ENCODE measurements at regions not wholly inside any gene's neighbourhood (a gene's known extent, or its start where the extent isn't known, plus 50 kb on each side); places are given as distances from the start of the nearest gene placed in this dataset.
"Not testable (repeated sequence)": the region's sequence is repeated elsewhere in the genome, so short reads cannot be mapped to it uniquely, and the experiment has no call there.

DNA sequence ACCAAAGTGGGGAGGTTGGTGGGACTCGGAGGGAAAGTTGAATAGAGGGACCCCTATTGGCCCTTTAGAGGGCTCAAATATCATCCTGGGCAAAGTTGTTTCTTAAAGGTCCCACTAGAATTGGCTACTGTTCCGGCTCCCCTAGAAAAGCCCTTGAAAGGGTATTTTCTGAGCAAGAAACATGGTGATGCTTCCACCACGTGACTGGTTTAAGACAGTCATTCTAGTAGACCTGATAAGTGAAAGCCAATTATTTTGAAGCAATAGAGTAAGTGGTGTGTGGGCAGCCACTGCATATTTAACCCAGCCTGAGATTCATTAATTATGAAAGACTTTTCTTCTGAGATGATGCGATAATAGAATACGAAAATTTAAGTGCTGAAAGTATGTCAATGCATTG lies 253.3 kb downstream of the BCL2L11 start:
- H3K4me1 Mint-ChIP-seq; H3K36me3 ChIP-seq (replicated peaks in 1 of 2; ENCODE audit: control extremely low read depth in 1 of 2, control insufficient read depth in 1 of 2, extremely low read depth in 1 of 2, insufficient read depth in 2 of 2, low read length in 1 of 2); H3K4me2 ChIP-seq (replicated peaks; ENCODE audit: low read depth, low read length, poor library complexity, severe bottlenecking); H3K27me3 Mint-ChIP-seq; H3K4me1 ChIP-seq (ENCODE audit: control insufficient read depth in 2 of 2, insufficient read depth in 2 of 2, low read length in 2 of 2); H3K4me3 Mint-ChIP-seq; H3K4me3 ChIP-seq (ENCODE audit: control extremely low read depth in 1 of 5, extremely low read depth in 1 of 5, insufficient read depth in 1 of 5, low read depth in 2 of 5, low read length in 4 of 5); H3K27ac ChIP-seq (ENCODE audit: low read length in 2 of 2); H4K20me1 ChIP-seq (ENCODE audit: control insufficient read depth, insufficient read depth, low read length, poor library complexity, severe bottlenecking); ATAC-seq (ENCODE audit: low read depth); POLR2A ChIA-PET; H3K27ac Mint-ChIP-seq; intact Hi-C loops (cut with micrococcal nuclease); DNase-seq; H3K9me3 Mint-ChIP-seq (ENCODE audit: insufficient read depth); H3K79me2 ChIP-seq (ENCODE audit: control insufficient read depth, insufficient read depth, low read length); H2AFZ ChIP-seq (ENCODE audit: insufficient read depth, low read depth, low read length, poor library complexity, severe bottlenecking); H3K9ac ChIP-seq (ENCODE audit: low read length); H3K27me3 ChIP-seq (replicated peaks in 1 of 4; ENCODE audit: control extremely low read depth in 1 of 4, control insufficient read depth in 3 of 4, insufficient read depth in 4 of 4, low read length in 3 of 4); H3K9me3 ChIP-seq (ENCODE audit: control extremely low read depth in 1 of 3, control insufficient read depth in 2 of 3, insufficient read depth in 1 of 3, low read length in 2 of 3); CTCF ChIA-PET: not testable (repeated sequence)
- WGBS (ENCODE audit: insufficient coverage): no CpG with 5 or more reads among the region's 5 CpGs

DNA sequence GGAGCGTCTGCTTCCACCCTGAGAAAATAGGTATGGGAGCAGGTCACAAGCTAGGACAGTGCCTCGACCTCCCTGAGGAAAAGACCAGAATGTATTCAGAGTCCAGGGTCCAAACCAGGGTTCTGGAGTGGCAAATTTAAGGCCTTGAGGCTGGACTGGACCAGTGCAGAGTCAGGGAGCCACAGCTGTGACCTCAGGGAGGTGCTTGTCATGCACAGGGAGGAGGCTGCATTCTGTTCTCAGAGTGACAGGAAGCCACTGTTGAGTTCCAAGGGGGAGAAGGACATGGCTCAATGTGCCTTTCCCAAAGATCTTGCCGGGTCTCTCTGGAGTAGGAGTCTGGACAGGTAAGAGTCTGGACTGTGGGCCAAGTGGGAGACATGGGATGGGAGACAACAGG lies 254.0 kb downstream of the BCL2L11 start:
- H3K27me3 Mint-ChIP-seq; H2AFZ ChIP-seq (ENCODE audit: insufficient read depth, low read depth, low read length, poor library complexity, severe bottlenecking); H3K27ac ChIP-seq (ENCODE audit: low read length in 2 of 2); ATAC-seq (ENCODE audit: low read depth); H3K9me3 ChIP-seq (ENCODE audit: control extremely low read depth in 1 of 3, control insufficient read depth in 2 of 3, insufficient read depth in 1 of 3, low read length in 2 of 3); intact Hi-C loops (cut with micrococcal nuclease); H3K4me2 ChIP-seq (replicated peaks; ENCODE audit: low read depth, low read length, poor library complexity, severe bottlenecking); POLR2A ChIA-PET; H3K4me3 ChIP-seq (ENCODE audit: control extremely low read depth in 1 of 5, extremely low read depth in 1 of 5, insufficient read depth in 1 of 5, low read depth in 2 of 5, low read length in 4 of 5); H3K4me3 Mint-ChIP-seq; H3K79me2 ChIP-seq (ENCODE audit: control insufficient read depth, insufficient read depth, low read length); DNase-seq; H3K4me1 Mint-ChIP-seq; H3K27ac Mint-ChIP-seq; CTCF ChIA-PET; H3K36me3 ChIP-seq (replicated peaks in 1 of 2; ENCODE audit: control extremely low read depth in 1 of 2, control insufficient read depth in 1 of 2, extremely low read depth in 1 of 2, insufficient read depth in 2 of 2, low read length in 1 of 2); H3K27me3 ChIP-seq (replicated peaks in 1 of 4; ENCODE audit: control extremely low read depth in 1 of 4, control insufficient read depth in 3 of 4, insufficient read depth in 4 of 4, low read length in 3 of 4); H4K20me1 ChIP-seq (ENCODE audit: control insufficient read depth, insufficient read depth, low read length, poor library complexity, severe bottlenecking); H3K9ac ChIP-seq (ENCODE audit: low read length); H3K9me3 Mint-ChIP-seq (ENCODE audit: insufficient read depth); H3K4me1 ChIP-seq (ENCODE audit: control insufficient read depth in 2 of 2, insufficient read depth in 2 of 2, low read length in 2 of 2): not testable (repeated sequence)
- WGBS (ENCODE audit: insufficient coverage): no CpG with 5 or more reads among the region's 3 CpGs

DNA sequence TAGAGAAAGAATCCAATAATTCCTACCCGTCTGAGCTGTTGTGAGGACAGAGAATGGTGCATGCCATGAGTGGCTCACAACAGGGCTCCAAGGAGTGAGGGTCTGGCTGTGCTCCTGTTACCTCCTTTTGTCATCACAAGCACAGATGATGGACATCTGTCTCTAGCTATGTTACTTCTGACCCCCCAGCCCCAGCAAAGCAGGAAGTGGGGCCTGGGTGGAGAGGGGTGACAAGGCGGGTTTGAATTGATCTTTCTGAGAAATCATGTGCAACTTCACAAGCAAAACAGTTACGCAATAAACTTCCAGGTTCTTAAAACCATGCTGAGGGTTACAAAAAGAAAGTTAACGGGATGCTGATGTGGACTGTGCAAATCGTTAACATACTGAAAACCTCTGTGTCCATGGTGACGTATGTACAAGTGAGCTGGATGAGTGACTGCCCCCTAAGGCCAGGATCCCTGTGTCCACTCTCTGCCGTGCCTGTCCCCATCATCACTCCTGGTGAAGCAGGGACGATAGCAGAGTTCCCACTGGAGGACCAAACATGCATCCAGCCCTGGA lies 254.7 kb downstream of the BCL2L11 start:
- H3K36me3 ChIP-seq (replicated peaks in 1 of 2; ENCODE audit: control extremely low read depth in 1 of 2, control insufficient read depth in 1 of 2, extremely low read depth in 1 of 2, insufficient read depth in 2 of 2, low read length in 1 of 2); H3K9me3 Mint-ChIP-seq (ENCODE audit: insufficient read depth); H3K4me2 ChIP-seq (replicated peaks; ENCODE audit: low read depth, low read length, poor library complexity, severe bottlenecking); POLR2A ChIA-PET; H3K27me3 ChIP-seq (replicated peaks in 1 of 4; ENCODE audit: control extremely low read depth in 1 of 4, control insufficient read depth in 3 of 4, insufficient read depth in 4 of 4, low read length in 3 of 4); CTCF ChIA-PET; H3K27me3 Mint-ChIP-seq; H3K4me3 ChIP-seq (ENCODE audit: control extremely low read depth in 1 of 5, extremely low read depth in 1 of 5, insufficient read depth in 1 of 5, low read depth in 2 of 5, low read length in 4 of 5); DNase-seq; H3K9ac ChIP-seq (ENCODE audit: low read length); H2AFZ ChIP-seq (ENCODE audit: insufficient read depth, low read depth, low read length, poor library complexity, severe bottlenecking); H4K20me1 ChIP-seq (ENCODE audit: control insufficient read depth, insufficient read depth, low read length, poor library complexity, severe bottlenecking); H3K9me3 ChIP-seq (ENCODE audit: control extremely low read depth in 1 of 3, control insufficient read depth in 2 of 3, insufficient read depth in 1 of 3, low read length in 2 of 3); H3K27ac ChIP-seq (ENCODE audit: low read length in 2 of 2); H3K27ac Mint-ChIP-seq; ATAC-seq (ENCODE audit: low read depth); intact Hi-C loops (cut with micrococcal nuclease); H3K4me1 Mint-ChIP-seq; H3K4me3 Mint-ChIP-seq; H3K4me1 ChIP-seq (ENCODE audit: control insufficient read depth in 2 of 2, insufficient read depth in 2 of 2, low read length in 2 of 2); H3K79me2 ChIP-seq (ENCODE audit: control insufficient read depth, insufficient read depth, low read length): not testable (repeated sequence)
- WGBS (ENCODE audit: insufficient coverage): no CpG with 5 or more reads among the region's 8 CpGs

DNA sequence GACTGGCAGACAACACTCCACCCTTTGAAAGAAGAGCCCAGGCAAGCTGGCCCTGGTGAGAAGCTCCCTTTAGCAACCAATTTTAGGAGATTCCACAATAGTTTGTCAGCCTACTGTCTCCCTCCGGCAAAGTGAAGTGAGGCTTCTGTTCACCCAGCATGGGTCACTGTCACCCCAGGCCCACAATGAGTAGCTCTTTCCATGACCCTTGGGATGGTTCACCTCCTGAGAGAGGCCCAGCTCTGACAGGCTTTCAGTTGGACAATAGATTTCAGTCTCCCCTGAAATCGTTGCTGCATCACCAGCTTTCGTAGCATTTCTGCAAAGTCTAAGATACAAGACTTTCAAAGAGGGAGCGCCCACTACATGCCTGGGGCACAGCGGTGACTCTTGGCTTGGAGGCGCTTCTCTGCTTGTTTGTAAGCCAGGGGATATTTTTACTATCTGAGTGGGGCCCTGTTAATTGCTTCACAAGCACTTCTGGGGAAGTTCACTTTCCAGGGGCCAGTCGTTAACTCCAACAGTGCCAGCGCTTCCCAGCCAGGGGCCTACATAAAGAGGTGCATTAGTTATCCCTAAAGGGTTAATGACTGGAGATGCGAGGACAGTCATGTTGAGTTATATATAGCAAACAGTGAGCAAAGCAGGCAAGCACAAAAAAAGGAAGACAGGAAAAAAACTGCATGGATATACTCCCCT lies 255.7 kb downstream of the BCL2L11 start:
- H3K27ac Mint-ChIP-seq; H4K20me1 ChIP-seq (ENCODE audit: control insufficient read depth, insufficient read depth, low read length, poor library complexity, severe bottlenecking); H3K27me3 ChIP-seq (replicated peaks in 1 of 4; ENCODE audit: control extremely low read depth in 1 of 4, control insufficient read depth in 3 of 4, insufficient read depth in 4 of 4, low read length in 3 of 4); H3K27me3 Mint-ChIP-seq; H3K36me3 ChIP-seq (replicated peaks in 1 of 2; ENCODE audit: control extremely low read depth in 1 of 2, control insufficient read depth in 1 of 2, extremely low read depth in 1 of 2, insufficient read depth in 2 of 2, low read length in 1 of 2); H3K79me2 ChIP-seq (ENCODE audit: control insufficient read depth, insufficient read depth, low read length); H3K4me3 Mint-ChIP-seq; intact Hi-C loops (cut with micrococcal nuclease); DNase-seq; H3K9me3 ChIP-seq (ENCODE audit: control extremely low read depth in 1 of 3, control insufficient read depth in 2 of 3, insufficient read depth in 1 of 3, low read length in 2 of 3); H2AFZ ChIP-seq (ENCODE audit: insufficient read depth, low read depth, low read length, poor library complexity, severe bottlenecking); H3K9ac ChIP-seq (ENCODE audit: low read length); H3K9me3 Mint-ChIP-seq (ENCODE audit: insufficient read depth); H3K4me1 ChIP-seq (ENCODE audit: control insufficient read depth in 2 of 2, insufficient read depth in 2 of 2, low read length in 2 of 2); H3K4me2 ChIP-seq (replicated peaks; ENCODE audit: low read depth, low read length, poor library complexity, severe bottlenecking); H3K4me1 Mint-ChIP-seq; H3K27ac ChIP-seq (ENCODE audit: low read length in 2 of 2); H3K4me3 ChIP-seq (ENCODE audit: control extremely low read depth in 1 of 5, extremely low read depth in 1 of 5, insufficient read depth in 1 of 5, low read depth in 2 of 5, low read length in 4 of 5); CTCF ChIA-PET; POLR2A ChIA-PET; ATAC-seq (ENCODE audit: low read depth): not testable (repeated sequence)
- WGBS (ENCODE audit: insufficient coverage): 90% methylated on average over 1 of the region's 9 CpGs
